Mucosa of descending colon (tissue), 3 donors: ENCODE measurements at regions not wholly inside any gene's neighbourhood (a gene's known extent, or its start where the extent isn't known, plus 50 kb on each side); places are given as distances from the start of the nearest gene placed in this dataset.
"Not testable (repeated sequence)": the region's sequence is repeated elsewhere in the genome, so short reads cannot be mapped to it uniquely, and the experiment has no call there.

Source experiments
- ATAC-seq: fragments of 200-7000 bp; cut with Tn5 transposase; one replicate; pipeline ENCODE4 v1.9.1; 2020; ENCODE audit warnings: mild to moderate bottlenecking, moderate library complexity
- DNase-seq, 3 donors: peaks; one replicate each; pipeline ENCODE4 v3.0.0-alpha.2; 2020
- H3K36me3 ChIP-seq: fragments of 200-600 bp; one replicate; pipeline ENCODE4 v1.8.0; 2021; ENCODE audit warnings: low read depth, mild to moderate bottlenecking
- H3K4me1 ChIP-seq: fragments of 200-600 bp; one replicate; pipeline ENCODE4 v1.8.0; 2021; ENCODE audit warnings: low read depth, mild to moderate bottlenecking
- H3K4me3 ChIP-seq: fragments of 200-600 bp; one replicate; pipeline ENCODE4 v1.8.0; 2021; ENCODE audit warnings: mild to moderate bottlenecking
- H3K9me3 ChIP-seq: fragments of 200-600 bp; one replicate; pipeline ENCODE4 v1.8.0; 2021; ENCODE audit warnings: mild to moderate bottlenecking
- CTCF ChIP-seq: fragments of 200-600 bp; IDR thresholded peaks from one replicate; pipeline ENCODE4 v1.8.0; 2022; ENCODE audit warnings: antibody characterized with exemption, mild to moderate bottlenecking
- intact Hi-C, 2 donors: fragments of 100-400 bp; cut with DNase I in 1 of 2; cut with micrococcal nuclease in 1 of 2; formaldehyde crosslinking; loops; one replicate each; pipeline versions ENCODE4 v1.11.0 to v1.11.1; 2022; cut with DNase I, micrococcal nuclease
- donor health status: DM: no; HTN: no; CAD: no; lungs with moderate emphysema.
- donor health status: DM: no; HTN: no; CAD: no.
- donor health status: DM: no; HTN: yes; CAD: no.

- intact Hi-C loops = no loop called here
- no peak for TF ChIP-seq CTCF
- Histone ChIP-seq H3K9me3 (no peaks in the 10 kb centered on the region), H3K4me1 (no peaks in the 10 kb centered on the region), H3K36me3 (no peaks in the 10 kb centered on the region), H3K4me3 (no peak overlapping the region)
- no peak for DNase-seq
- ATAC-seq = no peak
Observed at GRCh38 chr6:51477711-51478311, 609.6 kb downstream of the PKHD1 start.

GRCh38 chr6:51479296-51479695, 608.1 kb downstream of the PKHD1 start:
- H3K4me1 ChIP-seq = no peaks in the 10 kb centered on the region
- intact Hi-C loops = no loop called here
- no peaks in the 10 kb centered on the region for H3K9me3 ChIP-seq
- no peaks in the 10 kb centered on the region for H3K36me3 ChIP-seq
- H3K4me3 ChIP-seq = no peak overlapping the region
- TF ChIP-seq CTCF = no peak
- no peak for DNase-seq
- peak; percentile 46 for ATAC-seq

GRCh38 chr6:51480040-51480439, 607.4 kb downstream of the PKHD1 start:
- TF ChIP-seq CTCF = no peak
- no peaks in the 10 kb centered on the region for H3K4me1 ChIP-seq
- intact Hi-C loops = no loop called here
- ATAC-seq = peak; percentile 74
- no peaks in the 10 kb centered on the region for H3K36me3 ChIP-seq
- H3K4me3 ChIP-seq = no peak overlapping the region
- DNase-seq = no peak
- no peaks in the 10 kb centered on the region for H3K9me3 ChIP-seq

GRCh38 chr6:51485869-51486268, 601.5 kb downstream of the PKHD1 start:
- peak in 1 of 3 donors; percentile 22 for DNase-seq
- ATAC-seq, H3K36me3 ChIP-seq, H3K4me1 ChIP-seq, H3K9me3 ChIP-seq, intact Hi-C loops, H3K4me3 ChIP-seq: not testable (repeated sequence)

- ATAC-seq (no peak), DNase-seq (no peak)
- Histone ChIP-seq H3K4me3 (no peak overlapping the region), H3K9me3 (no peaks in the 10 kb centered on the region), H3K4me1 (no peaks in the 10 kb centered on the region), H3K36me3 (no peaks in the 10 kb centered on the region)
- no peak for TF ChIP-seq CTCF
- intact Hi-C loops = no loop called here
Observed at GRCh38 chr6:51487937-51488336, 599.5 kb downstream of the PKHD1 start.

GRCh38 chr6:51489133-51489532, 598.3 kb downstream of the PKHD1 start:
- no peaks in the 10 kb centered on the region for H3K9me3 ChIP-seq

More at GRCh38 chr6:51489133-51489532, 598.3 kb downstream of the PKHD1 start:
- DNase-seq (no peak), ATAC-seq (no peak)
- intact Hi-C loops = no loop called here
- no peak for TF ChIP-seq CTCF
- Histone ChIP-seq H3K4me3 (no peak overlapping the region), H3K4me1 (no peaks in the 10 kb centered on the region), H3K36me3 (no peaks in the 10 kb centered on the region)
